HG03039 (cell line): ENCODE measurements at regions not wholly inside any gene's neighbourhood (a gene's known extent, or its start where the extent isn't known, plus 50 kb on each side); places are given as distances from the start of the nearest gene placed in this dataset.
"Not testable (repeated sequence)": the region's sequence is repeated elsewhere in the genome, so short reads cannot be mapped to it uniquely, and the experiment has no call there.

Source experiments
- ATAC-seq: cut with Tn5 transposase; IDR thresholded peaks from one replicate; pipeline ENCODE4 v1.9.1; 2021; ENCODE audit warnings: mild to moderate bottlenecking, moderate library complexity; ENCODE audit not compliant: unreplicated experiment

- no peak for ATAC-seq
Measured at GRCh38 chr4:38278255-38278654, 318.1 kb downstream of the PTTG2 start.

DNA sequence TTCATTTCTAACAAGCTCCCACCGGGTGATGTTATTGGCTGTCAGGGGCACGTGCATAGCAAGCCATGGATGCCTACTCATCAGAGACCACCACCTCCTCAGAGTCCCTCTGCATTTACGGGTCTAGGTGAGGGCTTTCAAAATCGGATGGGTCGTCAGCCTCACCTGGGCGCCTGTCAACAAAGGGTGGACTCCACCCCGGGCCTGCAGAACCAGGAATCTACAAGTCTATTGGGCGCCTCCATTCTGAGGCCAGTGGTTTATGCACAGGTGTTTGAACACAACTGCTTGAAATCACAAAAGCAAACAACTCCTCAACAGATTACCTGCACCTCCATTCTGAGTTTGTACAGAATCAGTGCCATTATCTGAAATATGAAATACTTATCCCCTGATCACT lies 318.9 kb downstream of the PTTG2 start:
- no peak for ATAC-seq

GRCh38 chr4:38279650-38280322 lies 319.6 kb downstream of the PTTG2 start:
- ATAC-seq = no peak

DNA sequence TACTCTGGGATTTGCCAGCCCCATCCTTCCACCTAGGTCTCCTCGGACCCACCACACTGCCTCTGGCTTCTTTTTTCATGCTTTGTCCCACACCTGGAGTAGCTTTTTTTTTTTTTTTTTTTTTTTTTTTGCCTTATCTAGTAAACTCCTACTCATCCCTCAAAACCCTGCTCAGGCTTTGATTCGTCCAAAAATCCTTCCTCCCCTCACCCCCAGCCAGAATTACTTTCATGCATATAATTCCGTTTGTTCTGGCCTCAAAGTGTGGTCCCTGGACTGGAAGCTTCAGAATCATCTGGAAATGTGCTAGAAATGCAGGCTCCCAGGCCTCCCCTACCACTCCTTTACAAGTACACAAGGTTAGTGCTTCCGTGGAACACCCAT lies 320.1 kb downstream of the PTTG2 start:
- ATAC-seq = no peak

DNA sequence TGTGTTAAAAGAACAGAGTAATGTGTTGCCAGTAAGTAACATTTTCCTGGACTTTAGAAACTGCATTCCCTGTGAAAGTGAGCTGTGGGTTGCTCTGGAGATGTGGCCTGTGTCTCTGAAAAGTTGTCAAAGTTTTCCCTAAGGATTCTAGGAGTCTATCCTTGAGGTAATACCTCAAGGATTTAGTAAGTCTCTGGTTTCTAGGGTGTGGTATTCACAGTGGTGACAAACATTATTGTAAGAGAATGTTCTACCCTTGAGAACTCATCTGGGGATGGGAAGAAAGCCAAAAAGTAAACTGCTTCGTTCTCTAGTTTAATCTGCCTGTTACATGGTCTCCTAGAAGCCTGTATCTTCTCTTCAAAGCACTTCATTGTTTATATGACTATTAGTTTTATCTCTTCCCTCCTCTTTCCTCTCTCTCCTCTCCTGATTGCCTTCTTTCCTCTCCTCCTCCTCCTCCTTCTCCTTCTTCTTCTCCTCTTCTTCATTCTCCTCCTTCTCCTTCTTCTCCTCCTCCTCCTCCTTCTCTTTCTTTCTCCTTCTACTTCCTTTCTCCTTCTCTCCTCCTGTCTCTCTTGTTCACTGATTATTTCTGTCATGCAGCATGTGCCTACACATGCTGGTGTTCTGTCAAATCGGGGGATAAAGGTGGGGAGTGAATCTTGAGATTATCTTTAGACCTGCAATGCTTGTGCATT lies 321.3 kb downstream of the PTTG2 start:
- ATAC-seq = no peak

GRCh38 chr4:38283724-38284123 lies 323.5 kb downstream of the PTTG2 start:
- no peak for ATAC-seq

- ATAC-seq = no peak
Measured at GRCh38 chr4:38284294-38285030, 324.3 kb downstream of the PTTG2 start.

DNA sequence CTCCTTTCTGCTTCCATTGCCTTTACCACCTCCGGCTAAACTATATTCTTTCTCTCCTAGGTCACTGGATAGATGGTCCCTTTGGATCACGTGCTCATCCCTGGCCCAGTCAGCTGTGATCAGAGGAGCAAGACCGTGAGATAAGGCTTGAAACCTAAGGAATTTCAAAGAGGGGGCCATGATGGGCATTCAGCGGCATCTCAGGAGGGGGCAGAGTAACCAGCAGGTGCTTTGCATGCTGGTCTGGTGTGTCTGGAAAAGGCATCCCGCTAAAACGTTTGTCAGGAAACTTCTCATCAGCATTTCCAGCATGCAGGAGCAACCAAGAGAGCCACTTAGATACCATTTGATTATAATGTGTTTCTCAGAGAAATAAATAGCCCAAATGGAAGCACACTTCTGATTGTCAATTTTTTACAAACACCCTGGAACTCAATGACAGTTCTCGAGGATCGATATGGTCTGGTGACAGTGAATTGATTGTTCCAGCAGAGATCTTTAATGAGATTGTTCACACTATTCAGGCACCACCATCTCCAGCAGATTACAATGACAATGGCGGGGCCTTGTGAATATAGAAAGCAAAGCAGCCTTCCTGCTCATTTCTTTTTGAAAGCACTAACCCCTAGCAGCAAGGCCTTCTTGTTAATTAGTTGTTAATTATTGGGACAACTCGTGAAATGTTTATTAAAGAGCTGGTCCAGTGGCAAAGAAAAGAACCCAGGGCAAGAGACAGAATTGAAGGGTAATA lies 327.1 kb downstream of the PTTG2 start:
- ATAC-seq = no peak

GRCh38 chr4:38289553-38289952 lies 329.4 kb downstream of the PTTG2 start:
- ATAC-seq = no peak

DNA sequence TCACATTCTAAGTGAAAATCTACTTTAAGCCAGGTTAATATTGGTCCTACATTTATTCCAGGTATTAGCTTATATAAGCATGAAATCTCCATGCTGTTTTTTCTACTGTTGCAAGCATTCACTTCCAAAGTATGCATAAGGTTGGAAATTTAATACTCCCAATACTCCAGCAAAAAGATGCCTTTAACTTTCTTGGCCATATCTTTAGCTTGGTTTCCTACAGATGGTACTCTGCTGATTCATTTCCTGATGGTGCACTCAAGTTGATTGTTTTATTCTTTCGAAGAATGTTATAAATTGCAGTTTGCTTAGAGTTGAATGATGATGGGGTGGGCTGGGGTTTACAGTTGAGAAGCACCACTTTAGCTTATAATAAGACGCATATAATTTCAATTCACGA lies 330.2 kb downstream of the PTTG2 start:
- no peak for ATAC-seq

DNA sequence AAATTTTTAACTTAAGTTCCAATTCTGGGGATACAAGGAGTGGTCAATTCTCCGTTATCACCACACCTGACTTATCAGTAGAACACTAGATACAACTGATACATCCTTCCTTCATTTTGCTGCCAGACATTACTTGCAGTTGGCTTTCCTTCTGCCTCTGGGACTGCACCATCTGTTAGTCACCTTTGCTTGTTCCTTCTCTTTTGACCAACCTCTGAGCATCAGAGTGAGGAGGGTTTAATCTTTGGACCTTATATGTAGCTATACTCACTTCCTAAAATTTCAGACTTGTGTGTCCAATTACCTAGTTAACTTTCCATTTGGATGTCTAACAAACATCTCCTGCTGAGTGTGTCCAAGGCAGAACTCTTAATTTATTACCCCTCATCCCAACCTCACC lies 330.7 kb downstream of the PTTG2 start:
- ATAC-seq = no peak

- ATAC-seq = no peak
Measured at GRCh38 chr4:38292529-38292928, 332.3 kb downstream of the PTTG2 start.

DNA sequence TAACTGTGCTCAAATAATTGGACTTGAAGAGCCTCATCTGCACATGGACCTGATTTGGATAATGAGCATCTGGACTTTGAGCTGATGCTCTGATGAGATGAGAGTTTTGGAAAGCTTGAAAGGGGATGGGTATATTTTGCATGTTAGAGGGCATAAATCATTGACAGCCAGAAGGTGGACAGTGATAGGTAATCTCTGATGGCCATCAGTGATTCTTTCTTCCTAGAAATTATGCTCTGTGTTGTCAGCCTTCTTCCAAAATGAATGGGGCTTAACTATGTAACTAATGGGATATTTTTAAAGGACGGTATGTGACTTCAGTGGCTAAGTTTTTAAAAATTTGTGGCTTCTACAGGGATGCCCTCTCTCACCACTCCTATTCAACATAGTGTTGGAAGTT lies 334.0 kb downstream of the PTTG2 start:
- ATAC-seq = no peak

GRCh38 chr4:38297061-38297460 lies 336.9 kb downstream of the PTTG2 start:
- no peak for ATAC-seq

GRCh38 chr4:38298868-38299713 lies 338.9 kb downstream of the PTTG2 start:
- no peak for ATAC-seq

DNA sequence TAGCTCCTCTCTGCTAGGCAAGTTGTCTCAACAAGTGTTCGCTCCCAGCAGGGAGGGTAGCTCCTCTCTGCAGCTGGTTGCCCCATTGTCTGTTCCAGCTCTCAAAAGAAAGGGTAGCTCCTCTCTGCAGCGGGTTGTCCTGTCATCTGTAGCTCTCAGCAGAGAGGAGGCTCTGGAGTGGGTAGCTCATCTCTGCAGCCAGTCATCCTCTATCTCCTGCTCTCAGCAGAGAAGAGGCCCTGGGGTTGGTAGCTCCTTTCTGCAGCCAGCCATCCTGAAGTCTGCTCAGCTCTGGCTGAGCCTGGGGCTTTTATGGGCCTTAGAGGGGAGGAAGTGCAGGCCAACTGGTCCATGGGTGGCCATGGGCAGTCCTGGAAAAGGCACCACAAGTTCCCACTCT lies 342.7 kb downstream of the PTTG2 start:
- no peak for ATAC-seq

DNA sequence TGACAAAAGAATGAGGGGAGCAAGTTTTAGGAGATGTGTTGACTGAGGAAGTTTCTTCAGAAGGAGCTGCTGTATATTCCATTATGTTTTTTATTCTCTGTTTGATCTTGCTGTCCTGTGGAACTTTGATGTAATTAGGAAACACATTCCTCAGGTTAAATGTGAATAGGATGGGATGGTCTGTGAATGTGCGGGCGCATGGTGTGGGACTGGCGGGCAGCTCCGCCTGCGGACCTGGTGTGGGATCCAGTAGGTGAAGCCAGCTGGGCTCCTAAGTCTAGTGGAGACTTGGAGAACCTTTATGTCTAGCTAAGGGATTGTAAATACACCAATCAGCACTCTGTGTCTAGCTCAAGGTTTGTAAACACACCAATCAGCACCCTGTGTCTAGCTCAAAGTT lies 344.3 kb downstream of the PTTG2 start:
- not testable (repeated sequence) for ATAC-seq

DNA sequence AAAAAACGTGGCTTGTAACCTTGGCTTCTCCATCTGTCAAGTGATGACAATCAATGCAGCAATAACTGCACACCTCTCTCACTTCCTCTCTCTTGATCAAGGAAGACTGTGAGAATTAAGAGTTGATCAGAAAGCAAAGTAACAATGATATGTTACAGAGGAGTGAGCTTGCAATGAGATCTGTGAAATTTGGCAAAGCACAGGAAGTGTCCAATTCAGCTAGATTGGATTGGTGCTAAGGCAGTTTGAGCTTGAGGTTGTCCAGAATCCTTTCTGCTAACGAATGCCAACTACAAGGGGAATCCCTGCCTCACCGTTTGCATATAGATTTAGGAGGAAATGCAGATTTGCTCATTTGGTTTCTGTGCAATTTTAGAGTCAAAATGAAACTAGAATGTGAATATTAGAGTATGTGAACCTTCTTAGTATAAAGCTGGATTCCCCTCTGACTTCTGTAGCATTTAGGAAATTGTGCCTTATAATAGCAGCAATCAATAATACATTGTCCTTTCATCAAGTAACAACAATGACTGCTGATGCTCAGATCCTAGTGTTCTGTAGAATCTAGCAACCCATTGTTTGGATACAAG lies 346.4 kb downstream of the PTTG2 start:
- ATAC-seq = peak; percentile 48

GRCh38 chr4:38308728-38309311 lies 348.6 kb downstream of the PTTG2 start:
- ATAC-seq = no peak

DNA sequence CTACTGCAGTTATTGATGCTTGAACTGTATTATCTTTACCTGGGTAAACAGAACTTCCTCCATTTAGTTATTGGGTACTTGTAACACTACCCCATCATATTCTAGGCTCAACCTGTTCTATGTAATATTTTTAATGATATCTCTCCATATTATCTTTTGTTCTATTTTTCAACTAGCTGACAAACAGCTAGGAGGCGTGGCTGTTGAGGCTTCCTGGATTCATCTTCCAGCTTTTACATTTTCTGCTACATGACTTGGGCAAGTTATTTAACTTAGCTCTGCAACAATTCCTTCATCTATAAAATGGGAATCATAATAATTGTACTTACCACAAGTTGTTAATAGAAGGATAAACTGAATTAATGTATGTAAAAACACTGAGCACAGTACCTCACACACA lies 349.3 kb downstream of the PTTG2 start:
- no peak for ATAC-seq
